H9 (cell line): ENCODE measurements at regions not wholly inside any gene's neighbourhood (a gene's known extent, or its start where the extent isn't known, plus 50 kb on each side); places are given as distances from the start of the nearest gene placed in this dataset.

Experiments
- DNase-seq: peaks from one replicate; pipeline ENCODE4 v3.0.0-alpha.2; 2017
- H2AFZ ChIP-seq: one replicate; pipeline ENCODE4 v1.6.1; 2013; ENCODE audit warnings: mild to moderate bottlenecking, low read length, control low read depth, moderate library complexity
- H2AK5ac ChIP-seq: 2 replicates; pipeline ENCODE4 v1.6.1; 2013; ENCODE audit warnings: low read length, control low read depth, mixed read lengths; ENCODE audit not compliant: insufficient read length
- H2BK120ac ChIP-seq: one replicate; pipeline ENCODE4 v1.6.1; 2013; ENCODE audit warnings: low read depth, mild to moderate bottlenecking, low read length, control low read depth, inconsistent platforms; ENCODE audit not compliant: poor library complexity, severe bottlenecking
- H2BK12ac ChIP-seq: 2 replicates; pipeline ENCODE4 v1.6.1; 2013; ENCODE audit warnings: low read length, control low read depth, mixed read lengths, low read depth; ENCODE audit not compliant: insufficient read length
- H2BK15ac ChIP-seq: 2 replicates; pipeline ENCODE4 v1.6.1; 2013; ENCODE audit warnings: low read depth, low read length, control low read depth
- H2BK20ac ChIP-seq: one replicate; pipeline ENCODE4 v1.6.1; 2013; ENCODE audit warnings: low read depth, mild to moderate bottlenecking, low read length, control low read depth, inconsistent platforms; ENCODE audit not compliant: poor library complexity, severe bottlenecking
- H2BK5ac ChIP-seq: 2 replicates; pipeline ENCODE4 v1.6.1; 2013; ENCODE audit warnings: low read length, control low read depth, mixed read lengths; ENCODE audit not compliant: insufficient read length
- H3K14ac ChIP-seq: 2 replicates; pipeline ENCODE4 v1.6.1; 2013; ENCODE audit warnings: low read length, control low read depth; ENCODE audit not compliant: insufficient read depth
- H3K18ac ChIP-seq: 2 replicates; pipeline ENCODE4 v1.6.1; 2013; ENCODE audit warnings: low read depth, mild to moderate bottlenecking, mixed read lengths, low read length, control low read depth; ENCODE audit not compliant: insufficient read length
- H3K23ac ChIP-seq: 2 replicates; pipeline ENCODE4 v1.6.1; 2013; ENCODE audit warnings: low read length, control low read depth, mixed read lengths, low read depth; ENCODE audit not compliant: insufficient read length
- H3K23me2 ChIP-seq: 2 replicates; pipeline ENCODE4 v1.6.1; 2013; ENCODE audit warnings: low read depth, mild to moderate bottlenecking, mixed read lengths, low read length, control low read depth; ENCODE audit not compliant: insufficient read length, poor library complexity, severe bottlenecking
- H3K27ac ChIP-seq: 2 replicates; pipeline ENCODE4 v1.5.1; 2013; ENCODE audit warnings: low read length, control low read depth, mixed read lengths, low read depth; ENCODE audit not compliant: insufficient read length
- H3K27me3 ChIP-seq: 2 replicates; pipeline ENCODE4 v1.6.1; 2013; ENCODE audit warnings: low read length, control low read depth, inconsistent platforms; ENCODE audit not compliant: insufficient read depth
- H3K4ac ChIP-seq: 2 replicates; pipeline ENCODE4 v1.6.1; 2013; ENCODE audit warnings: low read depth, mild to moderate bottlenecking, control low read depth, inconsistent platforms, low read length, moderate library complexity
- H3K4me1 ChIP-seq: 2 replicates; pipeline ENCODE4 v1.6.1; 2013; ENCODE audit warnings: low read length, control low read depth, inconsistent platforms; ENCODE audit not compliant: insufficient read depth
- H3K4me2 ChIP-seq: 2 replicates; pipeline ENCODE4 v1.6.1; 2013; ENCODE audit warnings: low read length, control low read depth, mixed read lengths; ENCODE audit not compliant: insufficient read length, insufficient read depth
- H3K56ac ChIP-seq: 2 replicates; pipeline ENCODE4 v1.6.1; 2013; ENCODE audit warnings: low read depth, mild to moderate bottlenecking, mixed read lengths, low read length, control low read depth; ENCODE audit not compliant: insufficient read length
- H3K79me1 ChIP-seq: 2 replicates; pipeline ENCODE4 v1.6.1; 2013; ENCODE audit warnings: low read depth, mild to moderate bottlenecking, moderate library complexity, low read length, control low read depth, inconsistent platforms; ENCODE audit not compliant: insufficient read depth, poor library complexity, severe bottlenecking
- H3K79me2 ChIP-seq: 2 replicates; pipeline ENCODE4 v1.6.1; 2013; ENCODE audit warnings: low read length, control low read depth, inconsistent platforms; ENCODE audit not compliant: insufficient read depth
- H3K9ac ChIP-seq: 2 replicates; pipeline ENCODE4 v1.6.1; 2013; ENCODE audit warnings: low read length, control low read depth, mixed read lengths; ENCODE audit not compliant: insufficient read length; ENCODE audit errors: extremely low read depth
- H3K9me3 ChIP-seq: one replicate; pipeline ENCODE4 v1.6.1; 2013; ENCODE audit warnings: low read depth, low read length, inconsistent platforms; ENCODE audit not compliant: control insufficient read depth
- H3T11ph ChIP-seq: one replicate; pipeline ENCODE4 v1.6.1; 2013; ENCODE audit warnings: mild to moderate bottlenecking, low read length, control low read depth, inconsistent platforms
- H4K20me1 ChIP-seq: one replicate; pipeline ENCODE4 v1.6.1; 2013; ENCODE audit not compliant: control insufficient read depth, insufficient read length, insufficient read depth
- H4K5ac ChIP-seq: 2 replicates; pipeline ENCODE4 v1.6.1; 2013; ENCODE audit warnings: low read depth, mild to moderate bottlenecking, mixed read lengths, low read length, control low read depth; ENCODE audit not compliant: insufficient read length
- H4K8ac ChIP-seq: replicated peaks from 2 replicates; pipeline ENCODE4 v1.6.1; 2013; ENCODE audit warnings: low read length, control low read depth, mixed read lengths, low read depth; ENCODE audit not compliant: insufficient read length
- H4K91ac ChIP-seq: 2 replicates; pipeline ENCODE4 v1.6.1; 2013; ENCODE audit warnings: low read depth, mild to moderate bottlenecking, moderate library complexity, mixed read lengths, low read length, control low read depth; ENCODE audit not compliant: insufficient read length
- H3K27ac Mint-ChIP-seq, 3 experiments: 2 replicates in 2 of 3; 3 replicates in 1 of 3; pipeline ENCODE4 v1.8.0; 2020 to 2021; ENCODE audit warnings: mixed read lengths in 3 of 3, mild to moderate bottlenecking in 1 of 3, moderate library complexity in 1 of 3
- H3K27me3 Mint-ChIP-seq: 2 replicates; pipeline ENCODE4 v1.8.0; 2021; ENCODE audit warnings: low read depth, mild to moderate bottlenecking, moderate library complexity, mixed read lengths
- H3K36me3 Mint-ChIP-seq, 3 experiments: 2 replicates in 2 of 3; 3 replicates in 1 of 3; pipeline ENCODE4 v1.8.0; 2020 to 2021; ENCODE audit warnings: low read depth in 3 of 3, mixed read lengths in 3 of 3; ENCODE audit not compliant: insufficient read depth in 1 of 3
- H3K4me1 Mint-ChIP-seq, 2 experiments: 2 replicates each; pipeline ENCODE4 v1.8.0; 2020; ENCODE audit warnings: mixed read lengths in 2 of 2
- H3K4me3 Mint-ChIP-seq, 2 experiments: 2 replicates in 1 of 2; 3 replicates in 1 of 2; pipeline ENCODE4 v1.8.0; 2020 to 2021; ENCODE audit warnings: mild to moderate bottlenecking in 2 of 2, mixed read lengths in 2 of 2, moderate library complexity in 1 of 2
- H3K9me3 Mint-ChIP-seq, 2 experiments: 2 replicates in 1 of 2; 3 replicates in 1 of 2; pipeline ENCODE4 v1.8.0; 2020; ENCODE audit warnings: mild to moderate bottlenecking in 2 of 2, mixed read lengths in 2 of 2, moderate library complexity in 1 of 2
- WGBS: extraction: QIAGEN DNeasy Blood & Tissue Kit; methylation state at CpG from one replicate; pipeline ENCODE4 v1.1.7; 2013; ENCODE audit warnings: missing lambda C conversion rate, low lambda C conversion rate, mixed read lengths; ENCODE audit not compliant: insufficient read length; ENCODE audit errors: extremely low coverage; 5-methylcytosine and 5-hydroxymethylcytosine counted together
- TF ChIP-seq, protein P1 (sequence below): fragments of 200-600 bp; sonication (generic); conservative IDR thresholded peaks from 3 replicates; pipeline ENCODE4 v1.8.0; 2021; ENCODE audit warnings: antibody characterized with exemption, mild to moderate bottlenecking

DNA sequence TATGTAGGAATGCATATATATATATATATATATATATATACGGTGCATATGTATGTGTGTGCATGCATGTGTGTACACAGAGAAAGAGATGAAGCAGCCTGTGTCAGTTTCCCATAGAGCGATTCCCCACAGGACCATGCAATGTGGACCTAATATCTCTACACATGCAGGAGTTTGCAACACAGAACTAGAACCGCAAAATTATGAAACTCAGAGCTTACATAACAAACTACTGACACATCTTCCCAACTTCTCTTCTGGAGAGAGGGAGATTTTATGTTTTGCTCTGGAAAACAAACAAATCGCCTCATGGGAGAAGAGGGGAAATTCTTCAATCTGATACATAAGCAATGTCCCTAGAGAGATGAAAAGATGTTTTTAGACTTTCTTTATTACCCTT is 377.2 kb downstream of the LRATD1 start:
- Histone ChIP-seq H4K8ac (no peak overlapping the region), H3K56ac (no peak overlapping the region), H3K14ac (no peak overlapping the region), H2BK15ac (no peak overlapping the region), H3K79me1 (no peaks in the 10 kb centered on the region), H2BK20ac (no peak overlapping the region), H2AFZ (no peak overlapping the region), H3K4me2 (no peak overlapping the region), H3K27ac (no peak overlapping the region), H3K9me3 (no peaks in the 10 kb centered on the region), H3K9ac (no peak overlapping the region), H4K5ac (no peak overlapping the region), H2BK120ac (no peak overlapping the region), H3K18ac (no peak overlapping the region), H3T11ph (no peak overlapping the region), H3K4me1 (no peaks in the 10 kb centered on the region), H4K91ac (no peak overlapping the region), H3K27me3 (no peaks in the 10 kb centered on the region), H2AK5ac (no peak overlapping the region), H3K79me2 (no peaks in the 10 kb centered on the region), H3K4ac (no peak overlapping the region), H4K20me1 (no peaks in the 10 kb centered on the region), H2BK5ac (no peak overlapping the region), H3K23me2 (no peaks in the 10 kb centered on the region), H3K23ac (no peak overlapping the region), H2BK12ac (no peak overlapping the region)
- no peak for DNase-seq
- Mint-ChIP-seq H3K4me1 (peaks cover 0 to 2% of the 10 kb centered on the region in 2 experiments; a peak in 1 of 4 replicates), H3K9me3 (peaks cover 0 to 7% of the 10 kb centered on the region in 2 experiments; a peak in 1 of 5 replicates), H3K27ac (no peak overlapping the region), H3K36me3 (0 out of 7 replicates have a peak, but pooled peaks cover 0 to 6% (median 0%) of the 10 kb centered on the region in 3 experiments), H3K4me3 (no peak overlapping the region), H3K27me3 (no peaks in the 10 kb centered on the region)
- TF ChIP-seq, protein P1, sequence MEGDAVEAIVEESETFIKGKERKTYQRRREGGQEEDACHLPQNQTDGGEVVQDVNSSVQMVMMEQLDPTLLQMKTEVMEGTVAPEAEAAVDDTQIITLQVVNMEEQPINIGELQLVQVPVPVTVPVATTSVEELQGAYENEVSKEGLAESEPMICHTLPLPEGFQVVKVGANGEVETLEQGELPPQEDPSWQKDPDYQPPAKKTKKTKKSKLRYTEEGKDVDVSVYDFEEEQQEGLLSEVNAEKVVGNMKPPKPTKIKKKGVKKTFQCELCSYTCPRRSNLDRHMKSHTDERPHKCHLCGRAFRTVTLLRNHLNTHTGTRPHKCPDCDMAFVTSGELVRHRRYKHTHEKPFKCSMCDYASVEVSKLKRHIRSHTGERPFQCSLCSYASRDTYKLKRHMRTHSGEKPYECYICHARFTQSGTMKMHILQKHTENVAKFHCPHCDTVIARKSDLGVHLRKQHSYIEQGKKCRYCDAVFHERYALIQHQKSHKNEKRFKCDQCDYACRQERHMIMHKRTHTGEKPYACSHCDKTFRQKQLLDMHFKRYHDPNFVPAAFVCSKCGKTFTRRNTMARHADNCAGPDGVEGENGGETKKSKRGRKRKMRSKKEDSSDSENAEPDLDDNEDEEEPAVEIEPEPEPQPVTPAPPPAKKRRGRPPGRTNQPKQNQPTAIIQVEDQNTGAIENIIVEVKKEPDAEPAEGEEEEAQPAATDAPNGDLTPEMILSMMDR, result no peak
- no CpG with 5 or more reads among the region's 4 CpGs for WGBS
